Omental fat pad (tissue), 3 donors: ENCODE measurements at regions not wholly inside any gene's neighbourhood (a gene's known extent, or its start where the extent isn't known, plus 50 kb on each side); places are given as distances from the start of the nearest gene placed in this dataset.

Experiments used
- ATAC-seq: fragments of 150-250 bp; one replicate; pipeline ENCODE4 v1.9.1; 2016; ENCODE audit warnings: mild to moderate bottlenecking, moderate library complexity; ENCODE audit not compliant: low FRiP score
- DNase-seq: peaks from one replicate; pipeline ENCODE4 v3.0.0-alpha.2; 2019; ENCODE audit warnings: low spot score
- TF ChIP-seq, protein P1 (sequence below), 3 donors: fragments of 450-650 bp; IDR thresholded peaks; one replicate each; pipeline ENCODE4 v1.5.1; 2016 to 2017; ENCODE audit warnings: antibody characterized with exemption in 3 of 3, mild to moderate bottlenecking in 3 of 3, moderate library complexity in 2 of 3

DNA sequence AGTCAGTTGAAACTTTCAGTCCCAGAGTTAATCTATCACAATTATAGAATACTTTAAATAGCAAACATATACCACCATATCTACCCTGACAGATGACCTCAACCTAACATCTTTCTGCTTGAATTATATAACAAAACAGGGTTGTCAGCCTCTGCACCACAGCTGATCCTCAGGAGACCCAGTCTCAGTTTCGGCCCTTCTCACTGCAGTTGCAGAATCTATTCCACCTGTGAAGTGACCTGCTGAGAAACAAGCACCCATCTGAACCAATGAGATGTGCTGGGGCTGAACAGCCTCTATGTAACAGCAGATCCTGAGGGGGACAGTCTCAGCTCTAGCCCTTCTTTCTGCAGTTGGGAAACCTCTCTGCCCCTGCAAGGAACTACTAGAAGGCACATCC is 567.6 kb downstream of the KCNJ3 start:
- ATAC-seq: no peak
- TF ChIP-seq, protein P1, sequence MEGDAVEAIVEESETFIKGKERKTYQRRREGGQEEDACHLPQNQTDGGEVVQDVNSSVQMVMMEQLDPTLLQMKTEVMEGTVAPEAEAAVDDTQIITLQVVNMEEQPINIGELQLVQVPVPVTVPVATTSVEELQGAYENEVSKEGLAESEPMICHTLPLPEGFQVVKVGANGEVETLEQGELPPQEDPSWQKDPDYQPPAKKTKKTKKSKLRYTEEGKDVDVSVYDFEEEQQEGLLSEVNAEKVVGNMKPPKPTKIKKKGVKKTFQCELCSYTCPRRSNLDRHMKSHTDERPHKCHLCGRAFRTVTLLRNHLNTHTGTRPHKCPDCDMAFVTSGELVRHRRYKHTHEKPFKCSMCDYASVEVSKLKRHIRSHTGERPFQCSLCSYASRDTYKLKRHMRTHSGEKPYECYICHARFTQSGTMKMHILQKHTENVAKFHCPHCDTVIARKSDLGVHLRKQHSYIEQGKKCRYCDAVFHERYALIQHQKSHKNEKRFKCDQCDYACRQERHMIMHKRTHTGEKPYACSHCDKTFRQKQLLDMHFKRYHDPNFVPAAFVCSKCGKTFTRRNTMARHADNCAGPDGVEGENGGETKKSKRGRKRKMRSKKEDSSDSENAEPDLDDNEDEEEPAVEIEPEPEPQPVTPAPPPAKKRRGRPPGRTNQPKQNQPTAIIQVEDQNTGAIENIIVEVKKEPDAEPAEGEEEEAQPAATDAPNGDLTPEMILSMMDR (IDR thresholded peaks at IDR 0.05): no peak
- DNase-seq: no peak

DNA sequence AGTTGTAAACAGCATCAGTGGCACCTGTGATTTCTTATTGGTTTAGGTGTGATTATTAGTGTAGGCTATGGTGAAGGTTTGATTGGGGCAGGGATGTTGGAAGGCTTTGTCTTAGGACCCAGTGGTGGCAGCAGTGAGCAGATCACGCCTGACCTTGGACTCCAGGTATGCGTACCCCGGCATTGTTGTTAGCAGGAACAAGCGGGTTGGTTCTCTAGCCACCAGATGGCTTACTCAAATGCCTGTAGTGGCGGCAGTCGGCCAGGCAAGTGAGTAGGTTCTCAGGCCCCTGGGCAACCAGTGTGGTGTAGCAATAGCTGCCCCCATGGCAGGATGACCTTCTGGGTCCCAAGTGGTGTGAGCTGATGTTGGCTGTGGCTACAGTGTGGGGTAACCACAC is 558.3 kb downstream of the KCNJ3 start:
- TF ChIP-seq, protein P1 (IDR thresholded peaks at IDR 0.05): no peak
- no peak for ATAC-seq
- no peak for DNase-seq

DNA sequence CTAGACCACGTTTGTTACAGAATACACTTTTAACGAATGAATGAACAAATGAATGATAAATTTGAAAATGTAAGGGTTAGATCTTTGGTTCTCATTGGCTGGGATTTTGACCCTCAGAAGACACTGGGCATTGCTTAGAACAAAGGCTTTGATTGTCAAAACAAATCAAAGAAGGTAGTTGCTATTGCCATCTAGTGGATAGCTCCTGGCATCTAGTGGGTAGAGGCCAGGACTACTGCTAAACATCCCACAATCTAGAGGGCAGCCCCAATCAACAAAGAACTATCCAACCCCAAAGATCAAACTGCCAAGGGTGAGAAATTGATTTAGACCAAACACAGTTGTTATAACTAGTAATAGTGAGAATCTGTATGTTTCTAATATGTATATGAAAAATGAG is 552.3 kb downstream of the KCNJ3 start:
- TF ChIP-seq, protein P1 (IDR thresholded peaks at IDR 0.05): no peak
- ATAC-seq (no peak), DNase-seq (no peak)

DNA sequence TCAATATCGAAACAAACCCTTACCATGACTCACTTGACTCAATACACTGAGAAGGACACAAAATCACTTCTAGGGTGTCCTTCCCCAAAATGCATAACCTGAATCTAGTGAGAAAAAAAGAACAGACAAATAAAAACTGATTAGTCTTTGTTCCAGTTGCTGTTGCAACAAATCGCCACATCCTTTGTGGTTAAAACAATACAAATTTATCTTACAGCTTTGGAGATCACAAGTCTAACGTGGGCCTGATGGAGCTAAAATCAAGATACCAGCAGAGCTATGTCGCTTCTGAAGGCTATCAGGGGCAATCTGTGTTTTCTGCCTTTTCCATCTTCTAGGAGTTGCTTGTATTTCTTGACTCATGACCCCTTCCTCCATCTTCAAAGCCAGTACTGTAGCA is 541.7 kb downstream of the KCNJ3 start:
- no peak for DNase-seq
- TF ChIP-seq, protein P1 (IDR thresholded peaks at IDR 0.05): no peak
- no peak for ATAC-seq

DNA sequence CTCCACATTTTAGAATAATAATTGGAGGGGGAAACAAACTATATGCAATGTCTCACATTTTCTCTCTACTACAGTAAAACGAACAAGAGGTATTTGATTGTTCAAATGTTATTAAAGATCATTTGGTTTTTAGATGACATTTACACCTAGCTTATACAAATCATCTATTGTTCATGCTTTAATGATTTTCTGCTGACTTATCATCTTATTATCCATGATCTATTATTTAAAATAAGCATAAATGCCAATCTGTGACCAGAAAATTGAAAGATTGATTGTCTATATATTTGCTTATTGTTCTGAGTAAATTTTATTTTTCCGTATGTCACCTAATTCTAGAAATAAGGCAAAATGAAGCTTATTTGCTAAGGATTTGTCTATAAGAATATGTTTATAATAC is 537.2 kb downstream of the KCNJ3 start:
- ATAC-seq (no peak), DNase-seq (no peak)
- TF ChIP-seq, protein P1 (IDR thresholded peaks at IDR 0.05): no peak

- ATAC-seq (no peak), DNase-seq (no peak)
- TF ChIP-seq, protein P1 (IDR thresholded peaks at IDR 0.05): no peak
Measured at GRCh38 chr2:155223781-155224406, 525.4 kb downstream of the KCNJ3 start.

DNA sequence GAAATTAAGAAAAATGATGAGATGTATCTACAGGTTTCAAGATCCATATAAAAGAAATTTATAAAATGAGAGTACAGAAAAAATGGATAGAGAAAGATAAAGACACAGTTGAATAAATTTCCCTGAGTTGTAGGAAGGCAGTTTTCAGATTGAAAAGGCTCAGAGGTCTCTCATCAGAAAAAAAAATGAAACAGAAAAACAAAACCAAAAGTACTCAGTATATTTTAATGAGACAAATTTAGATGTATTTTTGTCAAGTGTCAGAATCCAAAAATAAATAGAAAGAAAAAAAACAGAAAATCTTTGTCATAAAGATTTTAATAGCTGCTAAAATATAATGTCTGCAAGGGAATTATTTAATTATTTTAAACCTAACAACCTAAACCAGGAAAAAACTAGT is 520.5 kb downstream of the KCNJ3 start:
- no peak for ATAC-seq
- TF ChIP-seq, protein P1 (IDR thresholded peaks at IDR 0.05): no peak
- DNase-seq: no peak
